ENCODE measurements at regions not wholly inside any gene's neighbourhood (a gene's known extent, or its start where the extent isn't known, plus 50 kb on each side); places are given as distances from the start of the nearest gene placed in this dataset.
"Not testable (repeated sequence)": the region's sequence is repeated elsewhere in the genome, so short reads cannot be mapped to it uniquely, and the experiment has no call there.

GRCh38 chrX:99988532-99988931, 421.5 kb downstream of the PCDH19 start:
- H4K20me1 ChIP-seq (ENCODE audit: insufficient read depth, low read length); H3K4me1 ChIP-seq (ENCODE audit: control insufficient read depth, insufficient read depth, low read length); H2BK5ac ChIP-seq (ENCODE audit: low read depth, low read length, poor library complexity, severe bottlenecking); in situ Hi-C loops (cut with MboI; ENCODE audit: low sequenced_read_pairs); BruUV-seq (replicated peaks); H3K18ac ChIP-seq (ENCODE audit: low read depth, low read length); dilution Hi-C loops (cut with HindIII; ENCODE audit: low sequenced_read_pairs, unreplicated experiment); H3K14ac ChIP-seq (replicated peaks; ENCODE audit: low read depth, low read length); H3K4me2 ChIP-seq (ENCODE audit: low read depth, low read length); H2AK5ac ChIP-seq (ENCODE audit: low read depth, low read length); H3K56ac ChIP-seq (ENCODE audit: extremely low read depth, insufficient read depth, low read length); ATAC-seq (ENCODE audit: low read depth); H3K9me1 ChIP-seq (ENCODE audit: insufficient read depth, low read length); H2AFZ ChIP-seq (replicated peaks; ENCODE audit: low read length, poor library complexity); H3K4ac ChIP-seq (ENCODE audit: low read depth, low read length); H2BK20ac ChIP-seq (ENCODE audit: low read depth, low read length); H3K4me3 ChIP-seq (ENCODE audit: insufficient read depth, low read depth, low read length); H2BK15ac ChIP-seq (ENCODE audit: low read depth, low read length); CTCF ChIA-PET; H3K27me3 ChIP-seq (ENCODE audit: control insufficient read depth, insufficient read depth, low read length); H3K36me3 ChIP-seq (ENCODE audit: control insufficient read depth, insufficient read depth, low read length); H3K9ac ChIP-seq (ENCODE audit: low read depth, low read length); H3K9me3 ChIP-seq (ENCODE audit: control insufficient read depth, insufficient read depth, low read length); H4K8ac ChIP-seq (ENCODE audit: low read depth in 2 of 2, low read length in 2 of 2); H2BK120ac ChIP-seq (ENCODE audit: low read depth, low read length); H4K5ac ChIP-seq (ENCODE audit: low read depth, low read length); intact Hi-C loops (cut with micrococcal nuclease); H2AK9ac ChIP-seq (replicated peaks; ENCODE audit: low read depth, low read length, poor library complexity); H3K23ac ChIP-seq (ENCODE audit: low read depth, low read length); H3K79me1 ChIP-seq (ENCODE audit: low read depth in 1 of 2, low read length in 2 of 2); H4K91ac ChIP-seq (ENCODE audit: insufficient read depth, low read depth, low read length); DNase-seq; H3K27ac ChIP-seq (ENCODE audit: insufficient read depth, low read length); POLR2A ChIA-PET (ENCODE audit: unreplicated experiment): not testable (repeated sequence)
- no CpG with 5 or more reads among the region's 3 CpGs for WGBS, 2 experiments (ENCODE audit: extremely low coverage in 2 of 2, insufficient read length in 1 of 2)

All from IMR-90 (cell line).